NT2/D1 (cell line): ENCODE measurements at regions not wholly inside any gene's neighbourhood (a gene's known extent, or its start where the extent isn't known, plus 50 kb on each side); places are given as distances from the start of the nearest gene placed in this dataset.
"Not testable (repeated sequence)": the region's sequence is repeated elsewhere in the genome, so short reads cannot be mapped to it uniquely, and the experiment has no call there.

Experiments used
- DNase-seq: peaks from one replicate; pipeline ENCODE4 v3.0.0-alpha.2; 2011; ENCODE audit warnings: low read depth, low spot score
- H3K27me3 ChIP-seq: 2 replicates; pipeline ENCODE4 v1.6.0; 2011; ENCODE audit warnings: mild to moderate bottlenecking; ENCODE audit not compliant: insufficient read length, insufficient read depth
- H3K36me3 ChIP-seq: 2 replicates; pipeline ENCODE4 v1.6.1; 2011; ENCODE audit warnings: mild to moderate bottlenecking, low read length, mixed read lengths; ENCODE audit not compliant: insufficient read depth, insufficient read length
- H3K4me1 ChIP-seq: 2 replicates; pipeline ENCODE4 v1.5.1; 2011; ENCODE audit not compliant: insufficient read depth, insufficient read length
- H3K4me3 ChIP-seq: 2 replicates; pipeline ENCODE4 v1.5.1; 2011; ENCODE audit warnings: low read depth; ENCODE audit not compliant: insufficient read length
- H3K9ac ChIP-seq: 2 replicates; pipeline ENCODE4 v1.6.0; 2011; ENCODE audit warnings: low read depth; ENCODE audit not compliant: insufficient read length
- H3K9me3 ChIP-seq: 2 replicates; pipeline ENCODE4 v1.5.1; 2011; ENCODE audit warnings: mild to moderate bottlenecking, low read length; ENCODE audit not compliant: insufficient read depth
- SUZ12 ChIP-seq: IDR thresholded peaks from 2 replicates; pipeline ENCODE4 v1.6.1; 2011; ENCODE audit not compliant: insufficient read length, insufficient read depth; ENCODE audit errors: extremely low read depth
- YY1 ChIP-seq: IDR thresholded peaks from 2 replicates; pipeline ENCODE4 v1.6.1; 2011; ENCODE audit not compliant: insufficient read length, insufficient read depth
- ZNF274 ChIP-seq: IDR thresholded peaks from 2 replicates; pipeline ENCODE4 v1.6.1; 2011; ENCODE audit warnings: mild to moderate bottlenecking, low read depth, low read length

DNA sequence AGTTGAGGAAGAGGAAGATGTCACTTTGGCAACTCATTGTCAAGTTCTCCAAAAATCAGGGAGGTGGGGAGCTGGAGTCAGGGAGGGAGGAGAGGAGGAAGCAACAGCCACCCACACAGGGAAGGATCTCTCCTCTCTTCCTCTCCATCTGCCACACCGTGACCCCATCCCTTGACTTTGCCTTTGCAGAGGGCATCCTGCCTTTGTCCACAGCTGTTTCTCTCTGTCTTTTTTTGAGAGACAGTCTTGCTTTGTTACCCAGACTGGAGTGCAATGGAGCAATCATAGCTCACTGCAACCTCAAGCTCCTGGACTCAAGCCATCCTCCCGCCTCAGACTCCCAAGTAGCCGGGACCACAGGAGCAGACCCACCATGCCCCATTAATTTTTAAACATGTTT is 276.0 kb downstream of the SHOX start:
- H3K36me3 ChIP-seq, result no peaks in the 10 kb centered on the region
- TF ChIP-seq YY1, result no peak
- no peak for TF ChIP-seq SUZ12
- TF ChIP-seq ZNF274, result no peak
- H3K27me3 ChIP-seq, result peaks cover 3% of the 10 kb centered on the region
- no peaks in the 10 kb centered on the region for H3K4me1 ChIP-seq
- no peaks in the 10 kb centered on the region for H3K9me3 ChIP-seq
- no peak overlapping the region for H3K9ac ChIP-seq
- H3K4me3 ChIP-seq, result no peak overlapping the region
- DNase-seq, result no peak

DNA sequence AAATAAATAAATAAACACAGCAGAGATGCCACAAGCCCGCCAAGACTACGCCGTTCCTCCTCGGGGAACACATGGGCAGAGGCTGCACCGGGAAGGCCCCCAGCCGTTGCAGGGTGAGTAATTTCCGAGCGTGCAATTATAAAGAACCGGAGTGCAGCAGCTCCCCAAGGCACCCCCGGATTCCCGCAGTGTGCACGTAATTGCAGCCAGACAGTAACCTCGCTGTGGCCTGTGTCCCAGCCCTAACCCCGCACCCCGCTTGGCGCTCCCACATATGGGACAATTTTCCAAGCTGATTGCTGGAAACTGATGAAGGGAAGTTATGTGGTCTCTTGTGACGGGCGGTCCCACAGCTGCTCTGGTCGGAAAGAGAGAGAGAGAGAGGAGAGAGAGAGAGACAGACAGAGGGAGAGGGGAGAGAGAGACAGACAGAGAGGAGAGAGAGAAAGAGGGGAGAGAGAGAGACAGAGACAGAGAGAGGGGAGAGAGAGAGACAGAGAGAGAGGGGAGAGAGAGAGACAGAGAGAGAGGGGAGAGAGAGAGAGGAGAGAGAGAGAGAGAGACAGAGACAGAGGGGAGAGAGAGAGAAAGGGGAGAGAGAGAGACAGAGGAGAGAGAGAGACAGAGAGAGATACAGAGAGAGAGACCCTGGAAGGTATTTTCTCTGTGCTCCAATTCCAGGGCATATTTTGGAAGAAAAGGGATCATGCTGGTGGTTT is 275.4 kb downstream of the SHOX start:
- TF ChIP-seq SUZ12 (no peak), YY1 (no peak), ZNF274 (no peak)
- H3K4me1 ChIP-seq, result no peaks in the 10 kb centered on the region
- no peaks in the 10 kb centered on the region for H3K36me3 ChIP-seq
- DNase-seq, result no peak
- peaks cover 3% of the 10 kb centered on the region for H3K27me3 ChIP-seq
- H3K9me3 ChIP-seq, result no peaks in the 10 kb centered on the region
- H3K9ac ChIP-seq, result no peak overlapping the region
- H3K4me3 ChIP-seq, result no peak overlapping the region

DNA sequence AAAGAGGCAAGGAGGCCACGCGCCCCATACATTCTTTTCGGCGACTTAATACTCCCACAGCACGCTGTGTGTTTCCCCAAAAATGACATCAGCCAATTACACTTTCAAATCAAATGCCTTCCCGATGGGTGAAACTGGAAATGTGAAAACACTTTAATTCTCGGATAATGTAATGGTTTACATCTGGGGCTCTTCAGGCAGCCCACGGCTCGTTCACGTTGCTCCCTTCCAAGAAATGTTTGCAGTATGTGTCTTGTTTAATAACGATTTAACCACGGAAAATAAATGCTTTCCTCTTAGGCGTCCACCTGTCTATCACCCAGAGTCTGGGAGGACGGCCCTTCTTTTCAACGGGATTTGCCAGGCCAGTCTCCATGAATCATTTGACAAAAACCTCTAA is 272.5 kb downstream of the SHOX start:
- Histone ChIP-seq H3K27me3 (no peaks in the 10 kb centered on the region), H3K4me1 (no peaks in the 10 kb centered on the region), H3K9me3 (no peaks in the 10 kb centered on the region), H3K9ac (no peak overlapping the region), H3K4me3 (no peak overlapping the region), H3K36me3 (no peaks in the 10 kb centered on the region)
- DNase-seq, result no peak
- no peak for TF ChIP-seq YY1
- no peak for TF ChIP-seq ZNF274
- TF ChIP-seq SUZ12, result no peak

DNA sequence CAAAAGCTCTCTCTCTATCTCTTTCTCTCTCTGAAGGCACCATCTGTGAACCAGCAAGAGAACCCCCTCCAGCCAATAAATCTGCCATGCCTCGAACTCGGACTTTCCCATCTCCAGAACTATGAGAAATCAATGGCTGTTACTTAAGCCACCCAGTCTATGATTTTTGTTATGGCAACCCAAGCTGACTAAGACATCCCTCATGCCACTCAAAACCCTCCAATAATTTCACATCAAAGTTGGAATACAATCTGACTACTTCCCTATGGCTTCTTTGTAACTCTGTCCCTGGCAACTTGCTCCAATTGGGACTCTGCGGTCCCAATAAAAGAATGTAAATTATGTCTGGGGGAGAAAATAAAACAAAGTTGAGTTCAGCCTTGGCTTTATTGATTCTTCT is 265.7 kb downstream of the SHOX start:
- DNase-seq, result no peak
- Histone ChIP-seq H3K36me3 (no peaks in the 10 kb centered on the region), H3K27me3 (no peaks in the 10 kb centered on the region), H3K9me3 (peaks cover 27% of the 10 kb centered on the region), H3K9ac (no peak overlapping the region), H3K4me3 (no peak overlapping the region), H3K4me1 (no peaks in the 10 kb centered on the region)
- TF ChIP-seq ZNF274, result no peak
- TF ChIP-seq YY1, result no peak
- TF ChIP-seq SUZ12, result no peak

DNA sequence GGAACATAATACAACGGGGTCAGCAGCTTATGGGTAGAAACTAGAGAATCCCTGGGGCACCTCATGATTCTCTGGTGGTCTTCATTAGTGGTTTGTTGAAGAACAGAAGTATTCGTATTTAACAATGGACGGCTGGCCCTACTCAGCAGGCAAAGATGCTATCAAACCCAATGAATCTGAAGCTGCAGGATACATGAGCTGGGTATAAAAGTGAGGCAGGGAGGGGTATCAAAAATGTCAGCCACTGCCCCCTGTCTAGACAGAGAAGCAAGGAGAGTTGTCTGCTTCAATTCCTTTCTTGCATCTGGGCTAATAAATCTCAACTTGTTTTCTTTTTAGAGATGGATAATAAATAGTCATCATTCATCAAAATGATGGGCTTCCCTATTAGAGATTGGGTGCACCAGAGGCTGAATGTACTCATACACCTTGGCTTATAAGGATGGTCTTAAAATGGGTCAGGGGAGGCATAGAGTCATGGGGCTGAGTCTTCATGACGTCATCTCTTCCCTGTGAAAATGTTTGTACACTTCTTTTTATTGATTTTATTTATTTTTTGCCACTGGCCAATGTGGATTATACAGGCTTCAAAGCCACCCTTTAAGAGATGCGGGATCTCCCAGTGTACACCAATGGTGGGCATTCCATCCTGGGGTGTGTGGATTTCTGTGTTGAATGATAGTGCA is 259.5 kb downstream of the SHOX start:
- Histone ChIP-seq H3K36me3 (no peaks in the 10 kb centered on the region), H3K9me3 (peaks cover 35% of the 10 kb centered on the region), H3K4me1 (no peaks in the 10 kb centered on the region), H3K9ac (no peak overlapping the region), H3K4me3 (no peak overlapping the region), H3K27me3 (no peaks in the 10 kb centered on the region)
- TF ChIP-seq SUZ12, result no peak
- no peak for TF ChIP-seq YY1
- TF ChIP-seq ZNF274, result no peak
- DNase-seq, result no peak

- H3K4me3 ChIP-seq, H3K36me3 ChIP-seq, DNase-seq, H3K9ac ChIP-seq, H3K4me1 ChIP-seq: not testable (repeated sequence)
- Histone ChIP-seq H3K9me3 (peaks cover 28% of the 10 kb centered on the region), H3K27me3 (peaks cover 10% of the 10 kb centered on the region)
These were observed 257.1 kb downstream of the SHOX start for GRCh38 chrX:887724-888123.

DNA sequence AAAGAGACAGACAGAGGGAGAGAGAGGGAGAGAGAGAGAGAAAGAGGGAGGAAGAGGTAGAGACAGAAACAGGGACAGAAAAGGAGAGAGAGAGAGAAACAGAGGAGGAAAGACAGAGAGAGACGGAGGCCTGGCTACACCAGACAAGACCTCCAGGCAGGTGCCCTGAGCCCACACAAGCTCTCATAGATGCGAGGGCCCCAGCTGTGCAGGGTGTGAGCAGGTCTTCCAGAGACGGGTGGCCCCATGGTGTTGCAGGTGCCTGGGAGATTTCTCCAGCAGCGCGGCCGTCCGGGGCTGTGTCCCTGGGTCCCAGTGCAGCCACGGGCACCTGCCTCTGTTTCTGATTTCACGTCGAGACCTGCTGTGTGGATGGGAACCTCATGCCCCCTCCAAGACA is 253.0 kb downstream of the SHOX start:
- TF ChIP-seq SUZ12 (no peak), ZNF274 (no peak), YY1 (no peak)
- H3K9me3 ChIP-seq, result no peaks in the 10 kb centered on the region; the same call in 1 of the 2 replicates

GRCh38 chrX:879756-880698 is 249.4 kb downstream of the SHOX start:
- peaks cover 11% of the 10 kb centered on the region for H3K27me3 ChIP-seq
- not testable (repeated sequence) for H3K9ac ChIP-seq, H3K4me1 ChIP-seq, H3K36me3 ChIP-seq, DNase-seq, H3K4me3 ChIP-seq
- peaks cover 12% of the 10 kb centered on the region for H3K9me3 ChIP-seq

More for the DNA sequence above, 253.0 kb downstream of the SHOX start:
- Histone ChIP-seq H3K4me3 (no peak overlapping the region), H3K4me1 (no peaks in the 10 kb centered on the region), H3K36me3 (no peaks in the 10 kb centered on the region), H3K9ac (no peak overlapping the region), H3K27me3 (peaks cover 11% of the 10 kb centered on the region)
- no peak for DNase-seq
